Mesodermal cell (in vitro differentiated cells): ENCODE measurements at regions not wholly inside any gene's neighbourhood (a gene's known extent, or its start where the extent isn't known, plus 50 kb on each side); places are given as distances from the start of the nearest gene placed in this dataset.

Source experiments
- H3K27ac ChIP-seq: 2 replicates; pipeline ENCODE4 v1.7.0; 2013; ENCODE audit warnings: mild to moderate bottlenecking, low read depth, low read length, moderate library complexity; ENCODE audit not compliant: severe bottlenecking
- H3K36me3 ChIP-seq: 2 replicates; pipeline ENCODE4 v1.7.1; 2013; ENCODE audit warnings: mild to moderate bottlenecking, low read length, moderate library complexity; ENCODE audit not compliant: control insufficient read depth, insufficient read depth
- H3K4me1 ChIP-seq: one replicate; pipeline ENCODE4 v1.7.1; 2013; ENCODE audit warnings: mild to moderate bottlenecking, low read length; ENCODE audit not compliant: insufficient read depth, control insufficient read depth, poor library complexity, severe bottlenecking
- H3K4me3 ChIP-seq: 2 replicates; pipeline ENCODE4 v1.7.0; 2013; ENCODE audit warnings: low read length, control low read depth, mild to moderate bottlenecking; ENCODE audit not compliant: insufficient read depth, poor library complexity, severe bottlenecking; ENCODE audit errors: extremely low read depth
- H3K9me3 ChIP-seq: 2 replicates; pipeline ENCODE4 v1.7.1; 2013; ENCODE audit warnings: mild to moderate bottlenecking, low read length, moderate library complexity; ENCODE audit not compliant: control insufficient read depth
- WGBS, 2 experiments: methylation state at CpG; one replicate each; pipeline ENCODE4 v1.1.5; 2013; ENCODE audit warnings: missing lambda C conversion rate in 2 of 2; ENCODE audit not compliant: insufficient coverage in 2 of 2; 5-methylcytosine and 5-hydroxymethylcytosine counted together

DNA sequence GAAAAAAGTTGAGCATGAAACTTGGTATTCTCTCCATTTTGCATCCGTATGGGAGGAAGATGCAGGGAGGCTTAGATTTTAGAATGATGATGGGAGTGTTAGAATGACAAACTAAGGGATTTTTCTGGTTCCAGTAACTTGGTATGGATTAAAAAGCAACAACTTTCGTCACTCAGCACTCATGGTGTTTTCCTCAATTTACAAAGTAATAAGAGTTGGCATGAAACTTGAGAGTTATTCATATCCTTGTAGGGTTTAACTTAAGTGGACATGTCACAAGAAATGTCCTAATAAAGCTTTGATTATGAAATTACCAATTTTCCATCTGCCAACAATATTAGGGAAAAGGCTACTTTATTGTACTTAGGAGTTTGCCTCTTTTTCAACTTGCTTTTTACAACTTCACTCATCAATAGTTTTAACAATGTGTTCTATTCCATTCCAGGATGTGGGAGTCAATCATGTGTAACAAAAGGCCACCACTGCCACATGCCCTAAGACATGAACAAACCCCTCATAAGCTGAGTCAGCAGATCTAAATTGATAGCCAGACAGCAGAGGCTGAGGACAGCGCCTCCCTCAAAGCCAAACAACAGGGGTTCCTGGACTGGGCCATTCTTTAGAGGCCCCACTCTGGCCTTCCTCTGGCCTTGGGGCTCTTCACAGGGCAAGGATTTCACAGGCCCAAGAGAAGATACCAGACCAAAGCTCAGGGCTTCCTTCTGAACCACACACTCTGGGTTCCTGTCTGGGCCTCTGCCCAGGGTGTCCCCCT is 265.8 kb downstream of the TNS1 start:
- Histone ChIP-seq H3K4me1 (peaks cover 14% of the 10 kb centered on the region), H3K4me3 (no peak overlapping the region), H3K36me3 (no peaks in the 10 kb centered on the region), H3K27ac (no peak overlapping the region), H3K9me3 (no peaks in the 10 kb centered on the region)
- 78 to 89% methylated on average over 1 to 2 of the region's 3 CpGs for WGBS, 2 experiments

DNA sequence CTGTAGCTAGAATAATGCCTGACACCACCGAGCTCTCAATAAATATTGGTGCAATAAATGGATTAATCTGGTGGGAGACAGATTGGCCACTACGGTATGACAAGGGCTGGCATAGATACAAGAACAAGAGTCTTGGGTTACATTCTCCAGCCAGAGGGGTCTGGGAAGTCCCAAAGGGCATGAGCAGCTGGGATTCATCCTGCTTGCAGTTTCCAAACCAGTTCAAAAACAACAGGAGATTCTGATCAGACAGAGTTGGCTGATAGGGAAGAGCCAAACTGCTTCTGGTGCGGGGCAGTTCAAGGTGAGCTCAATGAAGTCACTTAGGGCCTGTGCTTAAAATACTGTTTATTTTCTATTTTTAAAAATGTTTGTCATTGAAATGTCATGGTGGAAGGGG is 266.9 kb downstream of the TNS1 start:
- Histone ChIP-seq H3K9me3 (no peaks in the 10 kb centered on the region), H3K4me1 (peaks cover 14% of the 10 kb centered on the region), H3K27ac (no peak overlapping the region), H3K36me3 (no peaks in the 10 kb centered on the region), H3K4me3 (no peak overlapping the region)
- 100% methylated on average over 1 of the region's 3 CpGs for WGBS, 2 experiments

DNA sequence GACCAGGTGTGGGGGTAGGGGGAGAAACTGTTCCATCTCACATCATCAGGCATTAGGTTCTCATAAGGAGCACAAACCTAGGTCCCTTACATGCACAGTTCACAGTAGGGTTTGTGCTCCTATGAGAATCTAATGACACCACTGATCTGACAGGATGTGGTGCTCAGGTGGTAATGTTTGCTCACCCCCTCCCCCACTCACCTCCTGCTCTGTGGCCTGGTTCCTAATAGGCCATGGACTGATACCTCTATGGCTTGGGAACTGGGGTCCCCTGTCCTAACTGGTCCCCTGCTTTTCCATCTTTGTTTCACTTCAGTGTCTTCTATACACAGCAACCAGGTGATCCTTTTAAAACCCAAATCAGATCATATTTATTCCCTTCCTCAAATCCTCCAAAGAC is 267.8 kb downstream of the TNS1 start:
- no peak overlapping the region for H3K27ac ChIP-seq
- H3K4me1 ChIP-seq: peaks cover 14% of the 10 kb centered on the region
- H3K36me3 ChIP-seq: no peaks in the 10 kb centered on the region
- no peak overlapping the region for H3K4me3 ChIP-seq
- no peaks in the 10 kb centered on the region for H3K9me3 ChIP-seq

DNA sequence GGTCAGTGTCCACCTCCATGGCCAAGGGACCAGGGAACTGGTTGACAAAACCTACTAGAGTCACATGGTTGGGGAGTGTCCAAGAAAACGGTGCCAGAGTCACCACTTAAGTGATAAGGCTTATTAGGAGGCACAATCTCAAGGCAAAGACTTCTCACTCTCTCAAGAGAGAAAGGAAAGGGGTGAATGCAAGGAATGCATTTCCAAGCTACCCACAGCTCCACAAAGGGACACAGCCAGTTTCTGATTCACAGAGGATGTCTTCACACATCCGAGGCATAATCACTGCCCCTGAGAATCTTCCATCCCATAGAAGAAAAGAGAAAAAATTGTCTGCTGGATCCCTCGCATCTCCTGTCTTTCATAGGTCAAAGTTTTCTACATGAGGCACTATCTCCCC is 269.3 kb downstream of the TNS1 start:
- Histone ChIP-seq H3K27ac (no peak overlapping the region), H3K9me3 (no peaks in the 10 kb centered on the region), H3K4me1 (peaks cover 14% of the 10 kb centered on the region), H3K4me3 (no peak overlapping the region), H3K36me3 (no peaks in the 10 kb centered on the region)
- 100% methylated on average over 1 to 2 of the region's 3 CpGs for WGBS, 2 experiments

DNA sequence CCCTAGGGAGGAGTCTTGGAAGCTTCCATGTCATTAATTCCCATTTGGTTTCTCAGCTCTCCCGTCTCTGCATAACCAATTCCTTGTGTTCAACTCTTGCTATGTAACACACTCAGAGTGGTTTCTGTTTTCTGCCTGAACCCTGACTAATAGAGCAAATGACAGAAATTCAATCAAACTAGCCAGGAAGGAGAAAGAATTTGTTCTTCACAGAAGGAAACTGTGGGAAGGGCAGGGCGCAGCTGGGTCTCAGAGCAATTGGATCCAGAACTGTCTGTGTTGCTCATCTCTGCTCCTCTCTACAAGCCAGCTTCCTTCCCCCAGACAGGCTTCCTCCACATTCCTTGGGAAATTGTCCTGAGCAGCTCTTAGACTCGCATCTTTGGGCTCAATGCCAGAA is 269.8 kb downstream of the TNS1 start:
- no peaks in the 10 kb centered on the region for H3K36me3 ChIP-seq
- WGBS, 2 experiments: 90 to 100% methylated on average over 1 to 2 of the region's 3 CpGs
- peaks cover 16% of the 10 kb centered on the region for H3K4me1 ChIP-seq
- no peak overlapping the region for H3K4me3 ChIP-seq
- H3K9me3 ChIP-seq: no peaks in the 10 kb centered on the region
- no peak overlapping the region for H3K27ac ChIP-seq

DNA sequence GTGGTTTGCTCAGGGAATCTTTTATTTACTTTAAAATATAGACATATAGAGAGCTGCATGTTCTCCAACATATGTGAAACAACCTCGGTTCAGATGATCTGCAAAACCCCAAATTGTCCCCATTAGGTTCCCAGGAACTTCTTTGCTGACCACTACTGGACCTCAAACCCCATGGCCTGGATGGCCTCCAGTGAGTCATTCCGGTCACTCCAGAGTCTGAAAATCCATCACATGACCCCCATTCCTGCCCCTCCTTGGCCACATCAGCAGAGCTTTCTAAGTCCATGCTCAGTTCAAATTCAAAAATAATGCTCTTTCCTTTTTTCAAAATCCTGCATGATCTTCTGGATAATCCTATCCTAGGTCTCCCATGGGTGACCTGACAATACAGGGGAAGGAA is 271.0 kb downstream of the TNS1 start:
- Histone ChIP-seq H3K4me1 (peaks cover 18% of the 10 kb centered on the region), H3K9me3 (no peaks in the 10 kb centered on the region), H3K36me3 (no peaks in the 10 kb centered on the region), H3K27ac (no peak overlapping the region), H3K4me3 (no peak overlapping the region)
- 100% methylated on average over 2 of the region's 2 CpGs for WGBS, 2 experiments

DNA sequence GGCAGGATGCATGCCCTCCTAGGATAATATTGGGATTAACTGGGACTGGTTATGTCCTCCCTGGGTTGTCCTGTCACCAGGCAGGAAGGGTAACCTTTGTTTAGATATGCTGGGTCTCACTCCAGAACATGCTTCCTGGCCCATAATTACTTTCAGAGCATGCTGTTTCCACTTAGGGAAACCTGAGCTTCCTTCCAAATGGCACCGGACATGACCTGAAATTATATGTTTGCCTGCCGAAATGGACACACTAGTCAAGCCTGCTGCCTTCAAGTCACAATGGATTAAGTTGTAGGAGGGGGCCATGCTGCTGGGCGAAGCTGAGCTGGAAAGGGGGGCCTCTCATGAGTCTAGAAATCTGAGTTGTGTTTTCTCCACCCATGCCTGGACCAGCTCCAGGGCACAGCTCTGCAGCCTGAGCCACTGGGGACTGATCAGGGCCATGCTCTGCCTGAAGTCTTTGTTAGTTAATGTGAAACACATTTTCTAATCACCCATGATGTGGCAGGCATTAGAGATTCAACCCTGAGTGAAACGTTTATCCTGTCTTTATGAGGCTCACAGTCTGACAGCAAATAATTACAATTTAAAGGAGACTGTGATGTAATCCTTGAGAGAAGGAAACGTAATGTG is 273.3 kb downstream of the TNS1 start:
- Histone ChIP-seq H3K4me3 (no peak overlapping the region), H3K9me3 (no peaks in the 10 kb centered on the region), H3K36me3 (no peaks in the 10 kb centered on the region), H3K4me1 (peaks cover 18% of the 10 kb centered on the region), H3K27ac (no peak overlapping the region)
- WGBS, 2 experiments: 88 to 93% methylated on average over 3 to 4 of the region's 5 CpGs

DNA sequence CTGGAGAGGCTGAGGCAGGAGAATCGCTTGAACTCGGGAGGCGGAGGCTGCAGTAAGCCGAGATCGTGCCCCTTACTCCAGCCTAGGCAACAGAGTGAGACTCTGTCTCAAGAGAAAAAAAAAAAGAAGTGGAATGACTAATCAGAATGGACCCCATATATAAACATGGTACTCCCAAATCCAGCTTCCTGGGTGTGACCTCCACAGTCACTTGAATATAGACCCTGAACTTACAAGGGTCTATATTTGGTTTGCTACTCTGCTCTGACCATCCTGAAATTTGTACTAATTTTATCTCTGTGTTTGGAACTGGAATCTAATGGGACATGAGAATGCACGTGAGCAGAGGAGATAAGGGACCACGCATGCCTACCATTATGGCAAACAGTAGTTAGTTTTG is 275.0 kb downstream of the TNS1 start:
- Histone ChIP-seq H3K9me3 (no peaks in the 10 kb centered on the region), H3K27ac (no peak overlapping the region), H3K36me3 (no peaks in the 10 kb centered on the region), H3K4me1 (peaks cover 10% of the 10 kb centered on the region), H3K4me3 (no peak overlapping the region)
- 92 to 93% methylated on average over 5 of the region's 7 CpGs for WGBS, 2 experiments

DNA sequence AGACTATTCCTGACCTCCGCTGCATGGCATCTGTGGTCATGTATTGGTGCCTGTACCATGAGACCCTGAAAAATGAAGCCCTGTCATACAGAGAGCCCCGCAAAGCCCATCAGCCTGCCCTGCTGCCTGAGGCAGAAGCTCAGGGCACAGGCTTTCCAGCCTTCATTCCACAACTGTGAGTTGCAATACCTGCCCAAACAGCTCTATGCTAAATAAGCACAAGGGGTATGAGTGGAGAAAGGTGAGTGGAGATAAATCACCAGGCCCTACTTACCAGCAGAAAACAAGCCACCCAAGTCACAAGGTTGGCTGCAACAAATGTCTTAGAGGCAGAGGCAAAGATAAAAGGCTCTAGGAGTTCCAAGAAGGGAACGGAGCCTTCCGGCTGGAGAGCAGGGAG is 277.4 kb downstream of the TNS1 start:
- Histone ChIP-seq H3K4me3 (no peak overlapping the region), H3K27ac (no peak overlapping the region), H3K36me3 (no peaks in the 10 kb centered on the region), H3K9me3 (no peaks in the 10 kb centered on the region), H3K4me1 (peaks cover 4% of the 10 kb centered on the region)
- 98 to 100% methylated on average over 3 to 4 of the region's 4 CpGs for WGBS, 2 experiments

DNA sequence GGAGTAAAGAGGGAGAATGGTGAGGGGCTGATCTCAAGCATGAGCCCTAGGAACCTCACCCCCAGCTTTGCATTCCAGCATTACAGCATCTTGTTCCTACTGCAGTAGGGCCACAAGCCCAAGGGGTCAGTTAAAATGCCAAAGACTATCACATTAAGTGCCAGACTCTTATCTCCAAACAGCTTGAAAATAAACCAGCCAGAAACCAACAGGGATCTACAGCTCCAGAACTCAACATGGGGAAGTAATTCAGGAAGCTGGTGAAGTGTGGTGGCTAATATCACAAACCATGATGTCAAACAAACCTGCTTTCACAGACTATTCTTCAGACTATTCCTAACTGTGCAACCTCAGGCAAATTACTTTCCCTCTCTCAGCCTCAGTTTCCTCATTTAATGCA is 278.3 kb downstream of the TNS1 start:
- no peak overlapping the region for H3K4me3 ChIP-seq
- H3K27ac ChIP-seq: no peak overlapping the region
- H3K4me1 ChIP-seq: peaks cover 4% of the 10 kb centered on the region
- no peaks in the 10 kb centered on the region for H3K36me3 ChIP-seq
- H3K9me3 ChIP-seq: no peaks in the 10 kb centered on the region

DNA sequence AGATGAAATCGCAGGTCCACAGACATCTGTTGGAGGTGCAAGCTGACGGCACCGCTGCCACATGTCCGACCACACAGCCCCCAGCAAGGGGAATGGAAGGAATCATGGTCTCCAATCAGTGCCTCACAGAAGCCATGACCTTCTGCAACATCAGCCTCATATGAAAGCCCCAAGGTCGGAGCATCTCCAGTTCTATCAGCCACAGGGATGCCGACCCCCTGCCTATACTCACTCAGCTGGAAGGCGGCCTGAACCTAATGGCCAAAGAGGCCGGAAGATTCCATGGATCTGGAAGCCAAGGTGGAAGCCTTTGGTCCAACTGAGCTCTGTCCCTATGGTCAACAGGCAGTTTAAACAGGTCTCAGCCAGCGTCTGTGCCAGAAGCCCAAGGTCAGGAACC is 278.8 kb downstream of the TNS1 start:
- Histone ChIP-seq H3K4me1 (peaks cover 4% of the 10 kb centered on the region), H3K27ac (no peak overlapping the region), H3K4me3 (no peak overlapping the region), H3K9me3 (no peaks in the 10 kb centered on the region), H3K36me3 (no peaks in the 10 kb centered on the region)
- 98 to 100% methylated on average over 5 to 6 of the region's 9 CpGs for WGBS, 2 experiments
